SK-N-SH treated with all-trans-retinoic acid at 6 μM for 48 hours (cell line): ENCODE measurements at regions not wholly inside any gene's neighbourhood (a gene's known extent, or its start where the extent isn't known, plus 50 kb on each side); places are given as distances from the start of the nearest gene placed in this dataset.

ENCODE experiments used
- ARNTL ChIP-seq: fragments of 450-650 bp; formaldehyde crosslinking; IDR thresholded peaks from 2 replicates; pipeline ENCODE4 v1.5.0; 2020; ENCODE audit warnings: low read depth, mild to moderate bottlenecking, moderate library complexity, borderline replicate concordance
- CREB5 ChIP-seq: fragments of 250-450 bp; sonication (Bioruptor Pico); IDR thresholded peaks from 2 replicates; pipeline ENCODE4 v1.5.1; 2020; ENCODE audit warnings: low read depth, mild to moderate bottlenecking, moderate library complexity
- CSDC2 ChIP-seq: fragments of 250-450 bp; sonication (Bioruptor Pico); IDR thresholded peaks from 2 replicates; pipeline ENCODE4 v1.5.0; 2020; ENCODE audit warnings: mild to moderate bottlenecking, moderate library complexity
- OSR1 ChIP-seq: fragments of 250-450 bp; sonication (Bioruptor Pico); IDR thresholded peaks from 2 replicates; pipeline ENCODE4 v1.8.0; 2022; ENCODE audit warnings: moderate library complexity, mild to moderate bottlenecking, inconsistent platforms
- PATZ1 ChIP-seq: fragments of 250-450 bp; sonication (Bioruptor Pico); IDR thresholded peaks from 2 replicates; pipeline ENCODE4 v1.8.0; 2020; ENCODE audit warnings: mild to moderate bottlenecking, moderate library complexity, borderline replicate concordance
- POU6F1 ChIP-seq: fragments of 250-450 bp; sonication (Bioruptor Pico); IDR thresholded peaks from 2 replicates; pipeline ENCODE4 v1.8.0; 2021; ENCODE audit warnings: low read depth, mild to moderate bottlenecking, moderate library complexity, borderline replicate concordance
- TCF4 ChIP-seq: fragments of 250-450 bp; sonication (Bioruptor Pico); IDR thresholded peaks from 2 replicates; pipeline ENCODE4 v1.8.0; 2021; ENCODE audit warnings: mild to moderate bottlenecking, moderate library complexity, borderline replicate concordance
- ZC3H10 ChIP-seq: fragments of 250-450 bp; sonication (Bioruptor Pico); IDR thresholded peaks from 2 replicates; pipeline ENCODE4 v1.5.1; 2021; ENCODE audit warnings: mild to moderate bottlenecking, moderate library complexity
- ZFP3 ChIP-seq: fragments of 250-450 bp; sonication (Bioruptor Pico); IDR thresholded peaks from 2 replicates; pipeline ENCODE4 v1.5.0; 2020; ENCODE audit warnings: mild to moderate bottlenecking, moderate library complexity
- ZFP30 ChIP-seq: fragments of 450-650 bp; formaldehyde crosslinking; IDR thresholded peaks from 2 replicates; pipeline ENCODE4 v1.5.0; 2022; ENCODE audit warnings: mild to moderate bottlenecking, moderate library complexity
- ZNF70 ChIP-seq: fragments of 450-650 bp; formaldehyde crosslinking; IDR thresholded peaks from 2 replicates; pipeline ENCODE4 v1.5.0; 2020; ENCODE audit warnings: mild to moderate bottlenecking, moderate library complexity

GRCh38 chr3:28982906-28983305 is 298.0 kb upstream of the RBMS3 start:
- TF ChIP-seq PATZ1 (no peak), TCF4 (no peak), ARNTL (CRISPR knock-in tag) (no peak), CREB5 (no peak), ZFP30 (CRISPR knock-in tag) (no peak), CSDC2 (CRISPR knock-in tag) (no peak), OSR1 (CRISPR knock-in tag) (no peak), ZNF70 (CRISPR knock-in tag) (no peak), POU6F1 (CRISPR knock-in tag) (no peak), ZFP3 (CRISPR knock-in tag) (no peak), ZC3H10 (CRISPR knock-in tag) (no peak)
